HepG2 (cell line): ENCODE measurements at regions not wholly inside any gene's neighbourhood (a gene's known extent, or its start where the extent isn't known, plus 50 kb on each side); places are given as distances from the start of the nearest gene placed in this dataset.

ENCODE experiments used
- CCAR2 ChIP-seq: fragments of 200-400 bp; formaldehyde crosslinking; optimal IDR thresholded peaks from 2 replicates; pipeline ENCODE3; 2018; ENCODE audit warnings: low read depth, mild to moderate bottlenecking, low read length, moderate library complexity
- PAF1 ChIP-seq: IDR thresholded peaks from 2 replicates; pipeline ENCODE4 v1.6.1; 2016; ENCODE audit warnings: missing genetic modification reagents, missing compliant biosample characterization
- RFXAP ChIP-seq: sonication (generic); formaldehyde crosslinking; IDR thresholded peaks from 2 replicates; pipeline ENCODE4 v1.4.0; 2020; ENCODE audit warnings: missing genetic modification reagents, borderline replicate concordance
- RORA ChIP-seq: sonication (generic); formaldehyde crosslinking; IDR thresholded peaks from 2 replicates; pipeline ENCODE4 v1.5.0; 2020; ENCODE audit warnings: mild to moderate bottlenecking, missing genetic modification reagents, moderate library complexity
- SNAPC2 ChIP-seq: sonication (generic); formaldehyde crosslinking; IDR thresholded peaks from 2 replicates; pipeline ENCODE4 v1.8.1; 2022; ENCODE audit warnings: mild to moderate bottlenecking, missing genetic modification reagents
- SOX6 ChIP-seq, 2 experiments: fragments of 450-650 bp in 1 of 2; sonication (generic) in 1 of 2; formaldehyde crosslinking in 1 of 2; IDR thresholded peaks; 2 replicates each; pipeline versions ENCODE4 v1.4.0 to v1.6.1; 2017 to 2020; ENCODE audit warnings: antibody characterized with exemption in 1 of 2, mild to moderate bottlenecking in 1 of 2, missing genetic modification reagents in 1 of 2
- TARDBP ChIP-seq: sonication (generic); formaldehyde crosslinking; IDR thresholded peaks from 2 replicates; pipeline ENCODE4 v1.8.0; 2022; ENCODE audit warnings: mild to moderate bottlenecking, missing genetic modification reagents
- ZBTB44 ChIP-seq: sonication (generic); formaldehyde crosslinking; IDR thresholded peaks from 2 replicates; pipeline ENCODE4 v1.4.0; 2020; ENCODE audit warnings: missing genetic modification reagents
- ZFP90 ChIP-seq: sonication (generic); formaldehyde crosslinking; IDR thresholded peaks from 2 replicates; pipeline ENCODE4 v1.8.0; 2022; ENCODE audit warnings: missing genetic modification reagents, mild to moderate bottlenecking, inconsistent platforms, borderline replicate concordance
- ZNF124 ChIP-seq: sonication (generic); formaldehyde crosslinking; IDR thresholded peaks from 2 replicates; pipeline ENCODE4 v1.4.0; 2020; ENCODE audit warnings: missing genetic modification reagents
- ZNF138 ChIP-seq: sonication (generic); formaldehyde crosslinking; IDR thresholded peaks from 2 replicates; pipeline ENCODE4 v1.5.0; 2020; ENCODE audit warnings: mild to moderate bottlenecking, low read depth, missing genetic modification reagents
- ZNF160 ChIP-seq: sonication (generic); formaldehyde crosslinking; IDR thresholded peaks from 2 replicates; pipeline ENCODE4 v1.8.0; 2022; ENCODE audit warnings: mild to moderate bottlenecking, inconsistent platforms, missing genetic modification reagents
- ZSCAN29 ChIP-seq: sonication (generic); formaldehyde crosslinking; conservative IDR thresholded peaks from 2 replicates; pipeline ENCODE4 v1.4.0; 2020; ENCODE audit warnings: mild to moderate bottlenecking, missing genetic modification reagents
- TF ChIP-seq, protein P1 (sequence below): sonication (generic); formaldehyde crosslinking; IDR thresholded peaks from 2 replicates; pipeline ENCODE4 v1.4.0; 2020; ENCODE audit warnings: missing genetic modification reagents
- TF ChIP-seq, protein P2 (sequence below): sonication (generic); formaldehyde crosslinking; IDR thresholded peaks from 2 replicates; pipeline ENCODE4 v1.5.1; 2020; ENCODE audit warnings: mild to moderate bottlenecking, missing genetic modification reagents, borderline replicate concordance

- TF ChIP-seq, protein P1, sequence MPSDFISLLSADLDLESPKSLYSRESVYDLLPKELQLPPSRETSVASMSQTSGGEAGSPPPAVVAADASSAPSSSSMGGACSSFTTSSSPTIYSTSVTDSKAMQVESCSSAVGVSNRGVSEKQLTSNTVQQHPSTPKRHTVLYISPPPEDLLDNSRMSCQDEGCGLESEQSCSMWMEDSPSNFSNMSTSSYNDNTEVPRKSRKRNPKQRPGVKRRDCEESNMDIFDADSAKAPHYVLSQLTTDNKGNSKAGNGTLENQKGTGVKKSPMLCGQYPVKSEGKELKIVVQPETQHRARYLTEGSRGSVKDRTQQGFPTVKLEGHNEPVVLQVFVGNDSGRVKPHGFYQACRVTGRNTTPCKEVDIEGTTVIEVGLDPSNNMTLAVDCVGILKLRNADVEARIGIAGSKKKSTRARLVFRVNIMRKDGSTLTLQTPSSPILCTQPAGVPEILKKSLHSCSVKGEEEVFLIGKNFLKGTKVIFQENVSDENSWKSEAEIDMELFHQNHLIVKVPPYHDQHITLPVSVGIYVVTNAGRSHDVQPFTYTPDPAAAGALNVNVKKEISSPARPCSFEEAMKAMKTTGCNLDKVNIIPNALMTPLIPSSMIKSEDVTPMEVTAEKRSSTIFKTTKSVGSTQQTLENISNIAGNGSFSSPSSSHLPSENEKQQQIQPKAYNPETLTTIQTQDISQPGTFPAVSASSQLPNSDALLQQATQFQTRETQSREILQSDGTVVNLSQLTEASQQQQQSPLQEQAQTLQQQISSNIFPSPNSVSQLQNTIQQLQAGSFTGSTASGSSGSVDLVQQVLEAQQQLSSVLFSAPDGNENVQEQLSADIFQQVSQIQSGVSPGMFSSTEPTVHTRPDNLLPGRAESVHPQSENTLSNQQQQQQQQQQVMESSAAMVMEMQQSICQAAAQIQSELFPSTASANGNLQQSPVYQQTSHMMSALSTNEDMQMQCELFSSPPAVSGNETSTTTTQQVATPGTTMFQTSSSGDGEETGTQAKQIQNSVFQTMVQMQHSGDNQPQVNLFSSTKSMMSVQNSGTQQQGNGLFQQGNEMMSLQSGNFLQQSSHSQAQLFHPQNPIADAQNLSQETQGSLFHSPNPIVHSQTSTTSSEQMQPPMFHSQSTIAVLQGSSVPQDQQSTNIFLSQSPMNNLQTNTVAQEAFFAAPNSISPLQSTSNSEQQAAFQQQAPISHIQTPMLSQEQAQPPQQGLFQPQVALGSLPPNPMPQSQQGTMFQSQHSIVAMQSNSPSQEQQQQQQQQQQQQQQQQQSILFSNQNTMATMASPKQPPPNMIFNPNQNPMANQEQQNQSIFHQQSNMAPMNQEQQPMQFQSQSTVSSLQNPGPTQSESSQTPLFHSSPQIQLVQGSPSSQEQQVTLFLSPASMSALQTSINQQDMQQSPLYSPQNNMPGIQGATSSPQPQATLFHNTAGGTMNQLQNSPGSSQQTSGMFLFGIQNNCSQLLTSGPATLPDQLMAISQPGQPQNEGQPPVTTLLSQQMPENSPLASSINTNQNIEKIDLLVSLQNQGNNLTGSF (CRISPR knock-in tag) = no peak
- TF ChIP-seq RORA (CRISPR knock-in tag) = no peak
- TF ChIP-seq SOX6 (IDR thresholded peaks at IDR 0.05) = no peak
- peak; percentile 100 for TF ChIP-seq SOX6 (CRISPR knock-in tag; IDR thresholded peaks at IDR 0.05)
- TF ChIP-seq ZNF160 (CRISPR knock-in tag) = no peak
- TF ChIP-seq ZBTB44 (CRISPR knock-in tag) = no peak
- peak; percentile 84; the same call in 1 of the 2 replicates for TF ChIP-seq ZNF124
- no peak for TF ChIP-seq PAF1 (CRISPR knock-in tag)
- 0 out of 2 replicates have a peak, but pooled peaks have one; percentile 62 for TF ChIP-seq ZSCAN29 (CRISPR knock-in tag)
- TF ChIP-seq ZNF138 (CRISPR knock-in tag) = no peak
- TF ChIP-seq RFXAP (CRISPR knock-in tag) = peak; percentile 71; the same call in 1 of the 2 replicates
- TF ChIP-seq CCAR2 = no peak
- TF ChIP-seq ZFP90 (CRISPR knock-in tag) = no peak
- TF ChIP-seq TARDBP (CRISPR knock-in tag) = peak; percentile 88
- TF ChIP-seq SNAPC2 (CRISPR knock-in tag) = no peak
- TF ChIP-seq, protein P2, sequence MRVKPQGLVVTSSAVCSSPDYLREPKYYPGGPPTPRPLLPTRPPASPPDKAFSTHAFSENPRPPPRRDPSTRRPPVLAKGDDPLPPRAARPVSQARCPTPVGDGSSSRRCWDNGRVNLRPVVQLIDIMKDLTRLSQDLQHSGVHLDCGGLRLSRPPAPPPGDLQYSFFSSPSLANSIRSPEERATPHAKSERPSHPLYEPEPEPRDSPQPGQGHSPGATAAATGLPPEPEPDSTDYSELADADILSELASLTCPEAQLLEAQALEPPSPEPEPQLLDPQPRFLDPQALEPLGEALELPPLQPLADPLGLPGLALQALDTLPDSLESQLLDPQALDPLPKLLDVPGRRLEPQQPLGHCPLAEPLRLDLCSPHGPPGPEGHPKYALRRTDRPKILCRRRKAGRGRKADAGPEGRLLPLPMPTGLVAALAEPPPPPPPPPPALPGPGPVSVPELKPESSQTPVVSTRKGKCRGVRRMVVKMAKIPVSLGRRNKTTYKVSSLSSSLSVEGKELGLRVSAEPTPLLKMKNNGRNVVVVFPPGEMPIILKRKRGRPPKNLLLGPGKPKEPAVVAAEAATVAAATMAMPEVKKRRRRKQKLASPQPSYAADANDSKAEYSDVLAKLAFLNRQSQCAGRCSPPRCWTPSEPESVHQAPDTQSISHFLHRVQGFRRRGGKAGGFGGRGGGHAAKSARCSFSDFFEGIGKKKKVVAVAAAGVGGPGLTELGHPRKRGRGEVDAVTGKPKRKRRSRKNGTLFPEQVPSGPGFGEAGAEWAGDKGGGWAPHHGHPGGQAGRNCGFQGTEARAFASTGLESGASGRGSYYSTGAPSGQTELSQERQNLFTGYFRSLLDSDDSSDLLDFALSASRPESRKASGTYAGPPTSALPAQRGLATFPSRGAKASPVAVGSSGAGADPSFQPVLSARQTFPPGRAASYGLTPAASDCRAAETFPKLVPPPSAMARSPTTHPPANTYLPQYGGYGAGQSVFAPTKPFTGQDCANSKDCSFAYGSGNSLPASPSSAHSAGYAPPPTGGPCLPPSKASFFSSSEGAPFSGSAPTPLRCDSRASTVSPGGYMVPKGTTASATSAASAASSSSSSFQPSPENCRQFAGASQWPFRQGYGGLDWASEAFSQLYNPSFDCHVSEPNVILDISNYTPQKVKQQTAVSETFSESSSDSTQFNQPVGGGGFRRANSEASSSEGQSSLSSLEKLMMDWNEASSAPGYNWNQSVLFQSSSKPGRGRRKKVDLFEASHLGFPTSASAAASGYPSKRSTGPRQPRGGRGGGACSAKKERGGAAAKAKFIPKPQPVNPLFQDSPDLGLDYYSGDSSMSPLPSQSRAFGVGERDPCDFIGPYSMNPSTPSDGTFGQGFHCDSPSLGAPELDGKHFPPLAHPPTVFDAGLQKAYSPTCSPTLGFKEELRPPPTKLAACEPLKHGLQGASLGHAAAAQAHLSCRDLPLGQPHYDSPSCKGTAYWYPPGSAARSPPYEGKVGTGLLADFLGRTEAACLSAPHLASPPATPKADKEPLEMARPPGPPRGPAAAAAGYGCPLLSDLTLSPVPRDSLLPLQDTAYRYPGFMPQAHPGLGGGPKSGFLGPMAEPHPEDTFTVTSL = peak; percentile 97; the same call in 1 of the 2 replicates
Measured at GRCh38 chr16:80265624-80266306, 275.0 kb upstream of the DYNLRB2 start (continued).
